Type B pancreatic cell (in vitro differentiated cells): ENCODE measurements at regions not wholly inside any gene's neighbourhood (a gene's known extent, or its start where the extent isn't known, plus 50 kb on each side); places are given as distances from the start of the nearest gene placed in this dataset.

Experiments used
- DNase-seq: peaks from one replicate; pipeline ENCODE4 v3.0.0; 2021; ENCODE audit warnings: mixed read lengths; ENCODE audit not compliant: unreplicated experiment; ENCODE audit errors: extremely low spot score
- H3K27ac Mint-ChIP-seq: 2 replicates; pipeline ENCODE4 v1.8.0; 2021; ENCODE audit warnings: mild to moderate bottlenecking, mixed read lengths
- H3K27me3 Mint-ChIP-seq: 2 replicates; pipeline ENCODE4 v1.8.0; 2021; ENCODE audit warnings: mixed read lengths
- H3K36me3 Mint-ChIP-seq: 2 replicates; pipeline ENCODE4 v1.8.0; 2021; ENCODE audit warnings: mixed read lengths
- H3K4me1 Mint-ChIP-seq: one replicate; pipeline ENCODE4 v1.8.0; 2021; ENCODE audit warnings: mixed read lengths; ENCODE audit not compliant: unreplicated experiment
- H3K4me3 Mint-ChIP-seq: 2 replicates; pipeline ENCODE4 v1.8.0; 2021; ENCODE audit warnings: mild to moderate bottlenecking, mixed read lengths
- H3K9me3 Mint-ChIP-seq: 2 replicates; pipeline ENCODE4 v1.8.0; 2021; ENCODE audit warnings: mixed read lengths
- TF ChIP-seq, protein P1 (sequence below): fragments of 200-600 bp; sonication (generic); conservative IDR thresholded peaks from 2 replicates; pipeline ENCODE4 v1.5.0; 2021; ENCODE audit warnings: antibody characterized with exemption, mild to moderate bottlenecking

DNA sequence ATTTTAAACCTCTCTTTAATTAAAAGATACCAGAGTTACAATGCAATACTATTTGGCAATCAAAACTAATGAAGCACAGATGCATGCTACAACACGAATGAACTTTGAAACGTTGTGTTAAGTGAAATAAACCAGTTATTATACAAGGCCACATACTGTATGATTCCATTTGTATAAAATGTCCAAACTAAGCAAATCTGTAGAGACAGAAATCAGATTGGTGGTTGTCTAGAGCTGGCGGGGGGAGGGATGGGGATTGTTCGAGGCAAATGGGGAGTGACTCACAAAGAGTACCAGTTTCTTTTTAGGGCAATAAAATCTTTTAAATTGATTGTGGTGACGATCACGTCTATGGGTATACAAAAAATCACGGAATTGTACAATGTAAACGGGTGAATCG, 677.0 kb downstream of the NTRK3 start:
- DNase-seq, result no peak
- no peaks in the 10 kb centered on the region for H3K36me3 Mint-ChIP-seq
- H3K4me3 Mint-ChIP-seq, result no peak overlapping the region
- peaks cover 44% of the 10 kb centered on the region for H3K27me3 Mint-ChIP-seq
- H3K4me1 Mint-ChIP-seq, result no peaks in the 10 kb centered on the region
- no peak overlapping the region for H3K27ac Mint-ChIP-seq
- H3K9me3 Mint-ChIP-seq, result peaks cover 3% of the 10 kb centered on the region
- TF ChIP-seq, protein P1, sequence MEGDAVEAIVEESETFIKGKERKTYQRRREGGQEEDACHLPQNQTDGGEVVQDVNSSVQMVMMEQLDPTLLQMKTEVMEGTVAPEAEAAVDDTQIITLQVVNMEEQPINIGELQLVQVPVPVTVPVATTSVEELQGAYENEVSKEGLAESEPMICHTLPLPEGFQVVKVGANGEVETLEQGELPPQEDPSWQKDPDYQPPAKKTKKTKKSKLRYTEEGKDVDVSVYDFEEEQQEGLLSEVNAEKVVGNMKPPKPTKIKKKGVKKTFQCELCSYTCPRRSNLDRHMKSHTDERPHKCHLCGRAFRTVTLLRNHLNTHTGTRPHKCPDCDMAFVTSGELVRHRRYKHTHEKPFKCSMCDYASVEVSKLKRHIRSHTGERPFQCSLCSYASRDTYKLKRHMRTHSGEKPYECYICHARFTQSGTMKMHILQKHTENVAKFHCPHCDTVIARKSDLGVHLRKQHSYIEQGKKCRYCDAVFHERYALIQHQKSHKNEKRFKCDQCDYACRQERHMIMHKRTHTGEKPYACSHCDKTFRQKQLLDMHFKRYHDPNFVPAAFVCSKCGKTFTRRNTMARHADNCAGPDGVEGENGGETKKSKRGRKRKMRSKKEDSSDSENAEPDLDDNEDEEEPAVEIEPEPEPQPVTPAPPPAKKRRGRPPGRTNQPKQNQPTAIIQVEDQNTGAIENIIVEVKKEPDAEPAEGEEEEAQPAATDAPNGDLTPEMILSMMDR, result no peak

GRCh38 chr15:87578776-87579175, 677.8 kb downstream of the NTRK3 start:
- TF ChIP-seq, protein P1, result no peak
- Mint-ChIP-seq H3K36me3 (no peaks in the 10 kb centered on the region), H3K27ac (no peak overlapping the region), H3K4me1 (no peaks in the 10 kb centered on the region), H3K4me3 (no peak overlapping the region), H3K9me3 (peaks cover 3% of the 10 kb centered on the region), H3K27me3 (peaks cover 40% of the 10 kb centered on the region)
- no peak for DNase-seq

DNA sequence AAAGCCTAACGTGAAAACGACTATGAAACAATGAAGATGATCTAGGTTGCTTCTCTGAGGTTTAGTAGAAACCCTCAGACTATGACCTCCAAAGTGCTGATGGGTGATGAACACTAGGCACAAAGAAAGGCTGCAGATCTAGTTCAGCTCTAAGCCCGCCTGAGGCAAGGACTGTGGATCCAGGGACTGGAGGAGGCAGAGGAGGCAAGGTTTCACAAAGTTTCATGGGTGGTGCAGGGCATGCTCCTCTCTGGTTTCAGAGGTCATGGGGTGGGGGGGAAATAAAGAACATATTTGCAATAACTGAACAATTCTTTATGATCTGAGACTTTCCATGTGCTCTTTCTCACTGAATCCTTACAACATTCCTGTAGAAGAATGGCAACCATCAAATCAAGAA, 679.2 kb downstream of the NTRK3 start:
- H3K36me3 Mint-ChIP-seq, result no peaks in the 10 kb centered on the region
- no peak overlapping the region for H3K4me3 Mint-ChIP-seq
- peaks cover 3% of the 10 kb centered on the region for H3K9me3 Mint-ChIP-seq
- TF ChIP-seq, protein P1, result no peak
- no peak for DNase-seq
- no peak overlapping the region for H3K27ac Mint-ChIP-seq
- H3K4me1 Mint-ChIP-seq, result no peaks in the 10 kb centered on the region
- peaks cover 29% of the 10 kb centered on the region for H3K27me3 Mint-ChIP-seq

DNA sequence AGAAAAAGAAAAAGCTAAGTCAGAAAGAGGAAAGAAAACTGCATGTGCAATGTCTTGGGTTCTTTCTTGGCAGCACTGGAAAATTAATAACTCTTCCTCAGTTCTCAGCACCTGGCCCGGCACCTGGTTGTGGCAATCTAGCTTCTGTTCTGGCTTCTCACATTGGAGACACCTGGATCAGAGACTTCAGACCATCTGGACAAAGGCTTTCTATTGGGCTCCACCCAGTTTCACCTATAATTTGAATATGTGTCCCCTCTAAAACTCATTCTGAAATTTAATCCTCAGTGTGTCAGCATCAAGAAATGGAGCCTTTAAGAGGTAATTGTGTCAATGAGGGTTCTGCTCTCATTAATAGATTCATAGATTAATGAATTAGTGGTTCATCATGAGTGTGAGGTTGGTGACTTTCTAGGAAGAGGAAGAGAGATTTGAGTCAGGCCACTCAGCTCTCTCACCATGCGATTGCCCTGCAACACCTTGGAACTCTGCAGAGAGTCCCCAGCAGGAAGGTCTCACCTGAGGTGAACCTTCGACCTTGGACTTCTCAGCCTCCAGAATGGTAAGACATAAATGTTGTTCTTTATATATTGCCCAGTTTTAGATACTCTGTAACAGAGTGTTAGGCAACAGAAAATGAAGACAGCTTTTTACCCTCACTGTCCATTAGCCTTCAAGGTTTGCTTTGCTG, 679.9 kb downstream of the NTRK3 start:
- TF ChIP-seq, protein P1, result no peak
- no peak overlapping the region for H3K27ac Mint-ChIP-seq
- no peaks in the 10 kb centered on the region for H3K36me3 Mint-ChIP-seq
- no peak for DNase-seq
- H3K9me3 Mint-ChIP-seq, result peaks cover 3% of the 10 kb centered on the region
- no peaks in the 10 kb centered on the region for H3K4me1 Mint-ChIP-seq
- H3K27me3 Mint-ChIP-seq, result peaks cover 26% of the 10 kb centered on the region
- H3K4me3 Mint-ChIP-seq, result no peak overlapping the region

- no peak for DNase-seq
- no peak overlapping the region for H3K4me3 Mint-ChIP-seq
- H3K9me3 Mint-ChIP-seq, result peaks cover 3% of the 10 kb centered on the region
- no peaks in the 10 kb centered on the region for H3K36me3 Mint-ChIP-seq
- H3K27me3 Mint-ChIP-seq, result peaks cover 26% of the 10 kb centered on the region
- TF ChIP-seq, protein P1, result no peak
- no peak overlapping the region for H3K27ac Mint-ChIP-seq
- no peaks in the 10 kb centered on the region for H3K4me1 Mint-ChIP-seq
These were observed 680.6 kb downstream of the NTRK3 start for GRCh38 chr15:87575896-87576473.
